HAP-1 (cell line): ENCODE measurements at regions not wholly inside any gene's neighbourhood (a gene's known extent, or its start where the extent isn't known, plus 50 kb on each side); places are given as distances from the start of the nearest gene placed in this dataset.

Experiments
- DNase-seq, 2 experiments: peaks; one replicate each; pipeline ENCODE4 v3.0.0-alpha.2; 2016 to 2020; ENCODE audit warnings: low spot score in 2 of 2
- H3K27me3 ChIP-seq: fragments of 250-450 bp; sonication (Bioruptor Pico); 2 replicates; pipeline ENCODE4 v1.5.1; 2020; ENCODE audit warnings: low read depth, mild to moderate bottlenecking, moderate library complexity
- H3K36me3 ChIP-seq: fragments of 250-450 bp; sonication (Bioruptor Pico); replicated peaks from 2 replicates; pipeline ENCODE4 v1.5.1; 2020; ENCODE audit warnings: mild to moderate bottlenecking
- H3K4me1 ChIP-seq: fragments of 250-450 bp; sonication (Bioruptor Pico); 2 replicates; pipeline ENCODE4 v1.5.1; 2020; ENCODE audit warnings: mild to moderate bottlenecking
- H3K4me3 ChIP-seq: fragments of 250-450 bp; sonication (Bioruptor Pico); 2 replicates; pipeline ENCODE4 v1.5.1; 2020; ENCODE audit warnings: mild to moderate bottlenecking, moderate library complexity
- H3K9me3 ChIP-seq: fragments of 250-450 bp; sonication (Bioruptor Pico); 2 replicates; pipeline ENCODE4 v1.5.1; 2020; ENCODE audit warnings: mild to moderate bottlenecking, moderate library complexity
- in situ Hi-C: fragments of 300-500 bp; cut with MboI; formaldehyde crosslinking; loops from 3 replicates; pipeline ENCODE4 v1.14.3; 2020; ENCODE audit warnings: low sequenced_read_pairs, inconsistent platforms, mixed read lengths

- no peak for DNase-seq
- no peaks in the 10 kb centered on the region for H3K27me3 ChIP-seq
- in situ Hi-C loops: no loop called here
Observed at GRCh38 chr10:131567279-131568162, 256.0 kb upstream of the TCERG1L start.

GRCh38 chr10:131568866-131569265, 257.3 kb upstream of the TCERG1L start:
- in situ Hi-C loops: no loop called here
- DNase-seq: no peak
- no peaks in the 10 kb centered on the region for H3K9me3 ChIP-seq
- no peaks in the 10 kb centered on the region for H3K4me1 ChIP-seq
- H3K27me3 ChIP-seq: no peaks in the 10 kb centered on the region
- H3K4me3 ChIP-seq: no peak overlapping the region
- H3K36me3 ChIP-seq: no peaks in the 10 kb centered on the region

More at GRCh38 chr10:131567279-131568162, 256.0 kb upstream of the TCERG1L start:
- H3K36me3 ChIP-seq: no peaks in the 10 kb centered on the region
- no peaks in the 10 kb centered on the region for H3K9me3 ChIP-seq
- H3K4me3 ChIP-seq: no peak overlapping the region
- H3K4me1 ChIP-seq: no peaks in the 10 kb centered on the region

GRCh38 chr10:131569851-131570715, 258.6 kb upstream of the TCERG1L start:
- H3K9me3 ChIP-seq: no peaks in the 10 kb centered on the region
- H3K36me3 ChIP-seq: no peaks in the 10 kb centered on the region
- no peaks in the 10 kb centered on the region for H3K27me3 ChIP-seq
- H3K4me1 ChIP-seq: no peaks in the 10 kb centered on the region
- in situ Hi-C loops: no loop called here
- H3K4me3 ChIP-seq: no peak overlapping the region
- no peak for DNase-seq

GRCh38 chr10:131570716-131571307, 259.3 kb upstream of the TCERG1L start:
- no peaks in the 10 kb centered on the region for H3K4me1 ChIP-seq
- H3K36me3 ChIP-seq: no peaks in the 10 kb centered on the region
- H3K4me3 ChIP-seq: no peak overlapping the region
- in situ Hi-C loops: no loop called here
- no peak for DNase-seq
- H3K27me3 ChIP-seq: no peaks in the 10 kb centered on the region
- H3K9me3 ChIP-seq: no peaks in the 10 kb centered on the region

- H3K27me3 ChIP-seq: no peaks in the 10 kb centered on the region
- H3K9me3 ChIP-seq: no peaks in the 10 kb centered on the region
- in situ Hi-C loops: no loop called here
- no peaks in the 10 kb centered on the region for H3K36me3 ChIP-seq
- no peak overlapping the region for H3K4me3 ChIP-seq
- no peaks in the 10 kb centered on the region for H3K4me1 ChIP-seq
- DNase-seq: no peak
Observed at GRCh38 chr10:131571346-131571745, 259.8 kb upstream of the TCERG1L start.

- H3K27me3 ChIP-seq: no peaks in the 10 kb centered on the region
- DNase-seq: no peak
- H3K36me3 ChIP-seq: no peaks in the 10 kb centered on the region
- in situ Hi-C loops: no loop called here
- no peaks in the 10 kb centered on the region for H3K9me3 ChIP-seq
- no peaks in the 10 kb centered on the region for H3K4me1 ChIP-seq
- no peak overlapping the region for H3K4me3 ChIP-seq
Observed at GRCh38 chr10:131571865-131572264, 260.3 kb upstream of the TCERG1L start.

- Histone ChIP-seq H3K36me3 (no peaks in the 10 kb centered on the region), H3K4me1 (no peaks in the 10 kb centered on the region), H3K4me3 (no peak overlapping the region), H3K9me3 (no peaks in the 10 kb centered on the region), H3K27me3 (no peaks in the 10 kb centered on the region)
- DNase-seq: no peak
- in situ Hi-C loops: no loop called here
Observed at GRCh38 chr10:131573256-131573655, 261.7 kb upstream of the TCERG1L start.

GRCh38 chr10:131573707-131574106, 262.2 kb upstream of the TCERG1L start:
- H3K27me3 ChIP-seq: no peaks in the 10 kb centered on the region

GRCh38 chr10:131574363-131574706, 262.8 kb upstream of the TCERG1L start:
- Histone ChIP-seq H3K4me3 (no peak overlapping the region), H3K9me3 (no peaks in the 10 kb centered on the region), H3K4me1 (no peaks in the 10 kb centered on the region), H3K36me3 (no peaks in the 10 kb centered on the region), H3K27me3 (no peaks in the 10 kb centered on the region)
- in situ Hi-C loops: no loop called here
- no peak for DNase-seq

More at GRCh38 chr10:131573707-131574106, 262.2 kb upstream of the TCERG1L start:
- H3K4me1 ChIP-seq: no peaks in the 10 kb centered on the region
- H3K9me3 ChIP-seq: no peaks in the 10 kb centered on the region
- in situ Hi-C loops: no loop called here
- no peaks in the 10 kb centered on the region for H3K36me3 ChIP-seq
- no peak for DNase-seq
- no peak overlapping the region for H3K4me3 ChIP-seq

GRCh38 chr10:131574707-131575430, 263.3 kb upstream of the TCERG1L start:
- in situ Hi-C loops: no loop called here
- no peaks in the 10 kb centered on the region for H3K4me1 ChIP-seq
- H3K27me3 ChIP-seq: no peaks in the 10 kb centered on the region
- no peak for DNase-seq
- H3K36me3 ChIP-seq: no peaks in the 10 kb centered on the region
- no peaks in the 10 kb centered on the region for H3K9me3 ChIP-seq
- H3K4me3 ChIP-seq: no peak overlapping the region

- no peaks in the 10 kb centered on the region for H3K4me1 ChIP-seq
- no peaks in the 10 kb centered on the region for H3K27me3 ChIP-seq
- DNase-seq: no peak
- H3K9me3 ChIP-seq: no peaks in the 10 kb centered on the region
- no peaks in the 10 kb centered on the region for H3K36me3 ChIP-seq
- in situ Hi-C loops: no loop called here
- no peak overlapping the region for H3K4me3 ChIP-seq
Observed at GRCh38 chr10:131575877-131576276, 264.4 kb upstream of the TCERG1L start.

- DNase-seq: no peak
- no peaks in the 10 kb centered on the region for H3K4me1 ChIP-seq
- H3K36me3 ChIP-seq: no peaks in the 10 kb centered on the region
- H3K27me3 ChIP-seq: no peaks in the 10 kb centered on the region
- H3K4me3 ChIP-seq: no peak overlapping the region
- in situ Hi-C loops: no loop called here
- no peaks in the 10 kb centered on the region for H3K9me3 ChIP-seq
Observed at GRCh38 chr10:131576341-131577177, 265.0 kb upstream of the TCERG1L start.

- no peaks in the 10 kb centered on the region for H3K27me3 ChIP-seq
- no peak overlapping the region for H3K4me3 ChIP-seq
- H3K9me3 ChIP-seq: no peaks in the 10 kb centered on the region
- in situ Hi-C loops: no loop called here
- H3K4me1 ChIP-seq: no peaks in the 10 kb centered on the region
- DNase-seq: no peak
- H3K36me3 ChIP-seq: no peaks in the 10 kb centered on the region
Observed at GRCh38 chr10:131577178-131577555, 265.6 kb upstream of the TCERG1L start.
